GM12873 (cell line): ENCODE measurements at regions not wholly inside any gene's neighbourhood (a gene's known extent, or its start where the extent isn't known, plus 50 kb on each side); places are given as distances from the start of the nearest gene placed in this dataset.

Experiments used
- CTCF ChIP-seq: IDR thresholded peaks from 2 replicates; pipeline ENCODE4 v1.5.1; 2012; ENCODE audit warnings: low read depth, mild to moderate bottlenecking, moderate library complexity, low read length, control low read depth; ENCODE audit not compliant: insufficient read depth; ENCODE audit errors: missing control alignments

GRCh38 chr3:17974206-17974841, 231.9 kb upstream of the TBC1D5 start:
- no peak for TF ChIP-seq CTCF

- TF ChIP-seq CTCF = no peak
Observed at GRCh38 chr3:17972959-17973906, 230.8 kb upstream of the TBC1D5 start.

- TF ChIP-seq CTCF = no peak
Observed at GRCh38 chr3:17972476-17972875, 230.0 kb upstream of the TBC1D5 start.

GRCh38 chr3:17972030-17972429, 229.6 kb upstream of the TBC1D5 start:
- TF ChIP-seq CTCF = no peak

GRCh38 chr3:17969985-17970568, 227.6 kb upstream of the TBC1D5 start:
- no peak for TF ChIP-seq CTCF

GRCh38 chr3:17969244-17969643, 226.8 kb upstream of the TBC1D5 start:
- no peak for TF ChIP-seq CTCF

- TF ChIP-seq CTCF = no peak
Observed at GRCh38 chr3:17967953-17968607, 225.6 kb upstream of the TBC1D5 start.
